Subcutaneous abdominal adipose tissue (tissue), 5 donors: ENCODE measurements at regions not wholly inside any gene's neighbourhood (a gene's known extent, or its start where the extent isn't known, plus 50 kb on each side); places are given as distances from the start of the nearest gene placed in this dataset.

ENCODE experiments used
- H3K27ac ChIP-seq: one replicate; pipeline ENCODE4 v1.7.0; 2013; ENCODE audit warnings: low read depth, mild to moderate bottlenecking, inconsistent platforms, low read length, moderate library complexity
- H3K27me3 ChIP-seq, 5 donors: one replicate each; pipeline ENCODE4 v1.7.0; 2013; ENCODE audit warnings: low read length in 5 of 5, inconsistent platforms in 1 of 5; ENCODE audit not compliant: control insufficient read depth in 5 of 5, insufficient read depth in 4 of 5
- H3K36me3 ChIP-seq, 5 donors: one replicate each; pipeline ENCODE4 v1.7.0; 2013; ENCODE audit warnings: low read length in 5 of 5; ENCODE audit not compliant: control insufficient read depth in 5 of 5, insufficient read depth in 5 of 5
- H3K4me1 ChIP-seq, 5 donors: one replicate each; pipeline ENCODE4 v1.7.0; 2013; ENCODE audit warnings: low read length in 5 of 5, mild to moderate bottlenecking in 3 of 5, moderate library complexity in 1 of 5; ENCODE audit not compliant: control insufficient read depth in 5 of 5, insufficient read depth in 5 of 5
- H3K4me3 ChIP-seq, 5 donors: one replicate each; pipeline ENCODE4 v1.7.0; 2013; ENCODE audit warnings: low read length in 5 of 5, low read depth in 1 of 5
- H3K9ac ChIP-seq, 5 donors: one replicate each; pipeline ENCODE4 v1.7.0; 2013; ENCODE audit warnings: low read length in 5 of 5, mild to moderate bottlenecking in 4 of 5, moderate library complexity in 3 of 5
- H3K9me3 ChIP-seq, 5 donors: one replicate each; pipeline ENCODE4 v1.7.0; 2013; ENCODE audit warnings: low read length in 5 of 5; ENCODE audit not compliant: control insufficient read depth in 5 of 5
- donor health status: healthy.
- donor health status: healthy.
- donor health status: healthy.
- donor health status: healthy.
- donor health status: healthy.

GRCh38 chrX:43314525-43314924, 341.6 kb upstream of the MAOA start:
- Histone ChIP-seq H3K9me3 (no peaks in the 10 kb centered on the region), H3K27ac (no peak overlapping the region), H3K4me1 (no peaks in the 10 kb centered on the region), H3K4me3 (no peak overlapping the region), H3K27me3 (peaks cover 0 to 7% (median 0%) of the 10 kb centered on the region in 5 donors), H3K9ac (no peak overlapping the region), H3K36me3 (no peaks in the 10 kb centered on the region)

- peaks cover 0 to 7% (median 0%) of the 10 kb centered on the region in 5 donors for H3K27me3 ChIP-seq
- no peak overlapping the region for H3K4me3 ChIP-seq
- H3K9me3 ChIP-seq = no peaks in the 10 kb centered on the region
- H3K36me3 ChIP-seq = no peaks in the 10 kb centered on the region
- H3K27ac ChIP-seq = no peak overlapping the region
- H3K9ac ChIP-seq = no peak overlapping the region
- H3K4me1 ChIP-seq = no peaks in the 10 kb centered on the region
These were observed 340.5 kb upstream of the MAOA start for GRCh38 chrX:43315622-43316021.

GRCh38 chrX:43316146-43316545, 340.0 kb upstream of the MAOA start:
- Histone ChIP-seq H3K9me3 (no peaks in the 10 kb centered on the region), H3K9ac (no peak overlapping the region), H3K36me3 (no peaks in the 10 kb centered on the region), H3K4me3 (no peak overlapping the region), H3K4me1 (no peaks in the 10 kb centered on the region), H3K27ac (no peak overlapping the region), H3K27me3 (peaks cover 0 to 7% (median 0%) of the 10 kb centered on the region in 5 donors)

- Histone ChIP-seq H3K4me1 (no peaks in the 10 kb centered on the region), H3K27me3 (peaks cover 0 to 7% (median 0%) of the 10 kb centered on the region in 5 donors), H3K36me3 (no peaks in the 10 kb centered on the region)
These were observed 338.7 kb upstream of the MAOA start for GRCh38 chrX:43317378-43317777.

GRCh38 chrX:43328358-43328946, 327.6 kb upstream of the MAOA start:
- H3K36me3 ChIP-seq = no peaks in the 10 kb centered on the region
- no peak overlapping the region for H3K27ac ChIP-seq
- H3K4me1 ChIP-seq = no peaks in the 10 kb centered on the region
- H3K9ac ChIP-seq = no peak overlapping the region
- peaks cover 8 to 39% (median 19%) of the 10 kb centered on the region in 5 donors for H3K9me3 ChIP-seq
- H3K4me3 ChIP-seq = no peak overlapping the region
- peaks cover 3 to 8% (median 4%) of the 10 kb centered on the region in 5 donors for H3K27me3 ChIP-seq

More at GRCh38 chrX:43317378-43317777, 338.7 kb upstream of the MAOA start:
- no peaks in the 10 kb centered on the region for H3K9me3 ChIP-seq
- H3K27ac ChIP-seq = no peak overlapping the region
- H3K4me3 ChIP-seq = no peak overlapping the region
- H3K9ac ChIP-seq = no peak overlapping the region

- Histone ChIP-seq H3K4me3 (no peak overlapping the region), H3K4me1 (no peaks in the 10 kb centered on the region), H3K27me3 (no peaks in the 10 kb centered on the region), H3K9ac (no peak overlapping the region), H3K9me3 (peaks cover 0 to 18% (median 9%) of the 10 kb centered on the region in 5 donors), H3K27ac (no peak overlapping the region), H3K36me3 (no peaks in the 10 kb centered on the region)
These were observed 322.6 kb upstream of the MAOA start for GRCh38 chrX:43333543-43333942.

- Histone ChIP-seq H3K9ac (no peak overlapping the region), H3K36me3 (no peaks in the 10 kb centered on the region), H3K27ac (no peak overlapping the region), H3K4me3 (no peak overlapping the region), H3K27me3 (peaks cover 0 to 7% (median 4%) of the 10 kb centered on the region in 5 donors), H3K9me3 (no peaks in the 10 kb centered on the region), H3K4me1 (no peaks in the 10 kb centered on the region)
These were observed 310.9 kb upstream of the MAOA start for GRCh38 chrX:43345166-43345565.

GRCh38 chrX:43349363-43349762, 306.7 kb upstream of the MAOA start:
- Histone ChIP-seq H3K36me3 (no peaks in the 10 kb centered on the region), H3K9me3 (no peaks in the 10 kb centered on the region), H3K4me3 (no peak overlapping the region), H3K27ac (no peak overlapping the region), H3K9ac (no peak overlapping the region), H3K27me3 (peaks cover 0 to 10% (median 5%) of the 10 kb centered on the region in 5 donors), H3K4me1 (no peaks in the 10 kb centered on the region)

GRCh38 chrX:43350935-43351334, 305.2 kb upstream of the MAOA start:
- Histone ChIP-seq H3K27ac (no peak overlapping the region), H3K4me1 (no peaks in the 10 kb centered on the region), H3K9me3 (no peaks in the 10 kb centered on the region), H3K4me3 (no peak overlapping the region), H3K27me3 (peaks cover 0 to 10% (median 6%) of the 10 kb centered on the region in 5 donors), H3K36me3 (no peaks in the 10 kb centered on the region), H3K9ac (no peak overlapping the region)

GRCh38 chrX:43357741-43358140, 298.4 kb upstream of the MAOA start:
- no peak overlapping the region for H3K27ac ChIP-seq
- H3K9ac ChIP-seq = no peak overlapping the region
- H3K27me3 ChIP-seq = peaks cover 0 to 4% (median 2%) of the 10 kb centered on the region in 5 donors
- no peaks in the 10 kb centered on the region for H3K4me1 ChIP-seq
- no peaks in the 10 kb centered on the region for H3K36me3 ChIP-seq
- no peaks in the 10 kb centered on the region for H3K9me3 ChIP-seq
- H3K4me3 ChIP-seq = no peak overlapping the region
